ENCODE measurements at regions not wholly inside any gene's neighbourhood (a gene's known extent, or its start where the extent isn't known, plus 50 kb on each side); places are given as distances from the start of the nearest gene placed in this dataset.

GRCh38 chr16:72415379-72415778, 243.4 kb upstream of the PMFBP1 start:
- no peak for DNase-seq (ENCODE audit: low read depth)

GRCh38 chr16:72410492-72410891, 238.5 kb upstream of the PMFBP1 start:
- DNase-seq (ENCODE audit: low read depth), result no peak

- no peak for DNase-seq (ENCODE audit: low read depth)
These were observed 237.5 kb upstream of the PMFBP1 start for GRCh38 chr16:72409423-72409822.

GRCh38 chr16:72406390-72406789, 234.4 kb upstream of the PMFBP1 start:
- DNase-seq (ENCODE audit: low read depth), result no peak

- DNase-seq (ENCODE audit: low read depth), result peak; percentile 11
These were observed 232.3 kb upstream of the PMFBP1 start for GRCh38 chr16:72404299-72404698.

- DNase-seq (ENCODE audit: low read depth), result no peak
These were observed 229.1 kb upstream of the PMFBP1 start for GRCh38 chr16:72401084-72401361.

- DNase-seq (ENCODE audit: low read depth), result peak; percentile 74
These were observed 228.5 kb upstream of the PMFBP1 start for GRCh38 chr16:72400257-72401083.

GRCh38 chr16:72399811-72400210, 227.9 kb upstream of the PMFBP1 start:
- no peak for DNase-seq (ENCODE audit: low read depth)

GRCh38 chr16:72397876-72398275, 225.9 kb upstream of the PMFBP1 start:
- DNase-seq (ENCODE audit: low read depth), result no peak

- no peak for DNase-seq (ENCODE audit: low read depth)
These were observed 222.6 kb upstream of the PMFBP1 start for GRCh38 chr16:72394526-72394925.

- no peak for DNase-seq (ENCODE audit: low read depth)
These were observed 217.8 kb upstream of the PMFBP1 start for GRCh38 chr16:72389791-72390190.

GRCh38 chr16:72388007-72388406, 216.1 kb upstream of the PMFBP1 start:
- DNase-seq (ENCODE audit: low read depth), result no peak

GRCh38 chr16:72384651-72385050, 212.7 kb upstream of the PMFBP1 start:
- DNase-seq (ENCODE audit: low read depth), result no peak

GRCh38 chr16:72380283-72380682, 208.3 kb upstream of the PMFBP1 start:
- no peak for DNase-seq (ENCODE audit: low read depth)

GRCh38 chr16:72373201-72373600, 201.2 kb upstream of the PMFBP1 start:
- DNase-seq (ENCODE audit: low read depth), result no peak

- DNase-seq (ENCODE audit: low read depth), result no peak
These were observed 200.4 kb upstream of the PMFBP1 start for GRCh38 chr16:72372087-72373045.

GRCh38 chr16:72371307-72372086, 199.5 kb upstream of the PMFBP1 start:
- DNase-seq (ENCODE audit: low read depth), result peak; percentile 11

GRCh38 chr16:72369274-72369673, 197.3 kb upstream of the PMFBP1 start:
- no peak for DNase-seq (ENCODE audit: low read depth)

- DNase-seq (ENCODE audit: low read depth), result no peak
These were observed 195.9 kb upstream of the PMFBP1 start for GRCh38 chr16:72367851-72368250.

- DNase-seq (ENCODE audit: low read depth), result no peak
These were observed 191.0 kb upstream of the PMFBP1 start for GRCh38 chr16:72362973-72363372.

- no peak for DNase-seq (ENCODE audit: low read depth)
These were observed 190.5 kb upstream of the PMFBP1 start for GRCh38 chr16:72362476-72362875.

- DNase-seq (ENCODE audit: low read depth), result no peak
These were observed 186.0 kb upstream of the PMFBP1 start for GRCh38 chr16:72357910-72358309.

All from myocyte (in vitro differentiated cells).